ENCODE measurements at regions not wholly inside any gene's neighbourhood (a gene's known extent, or its start where the extent isn't known, plus 50 kb on each side); places are given as distances from the start of the nearest gene placed in this dataset.

DNA sequence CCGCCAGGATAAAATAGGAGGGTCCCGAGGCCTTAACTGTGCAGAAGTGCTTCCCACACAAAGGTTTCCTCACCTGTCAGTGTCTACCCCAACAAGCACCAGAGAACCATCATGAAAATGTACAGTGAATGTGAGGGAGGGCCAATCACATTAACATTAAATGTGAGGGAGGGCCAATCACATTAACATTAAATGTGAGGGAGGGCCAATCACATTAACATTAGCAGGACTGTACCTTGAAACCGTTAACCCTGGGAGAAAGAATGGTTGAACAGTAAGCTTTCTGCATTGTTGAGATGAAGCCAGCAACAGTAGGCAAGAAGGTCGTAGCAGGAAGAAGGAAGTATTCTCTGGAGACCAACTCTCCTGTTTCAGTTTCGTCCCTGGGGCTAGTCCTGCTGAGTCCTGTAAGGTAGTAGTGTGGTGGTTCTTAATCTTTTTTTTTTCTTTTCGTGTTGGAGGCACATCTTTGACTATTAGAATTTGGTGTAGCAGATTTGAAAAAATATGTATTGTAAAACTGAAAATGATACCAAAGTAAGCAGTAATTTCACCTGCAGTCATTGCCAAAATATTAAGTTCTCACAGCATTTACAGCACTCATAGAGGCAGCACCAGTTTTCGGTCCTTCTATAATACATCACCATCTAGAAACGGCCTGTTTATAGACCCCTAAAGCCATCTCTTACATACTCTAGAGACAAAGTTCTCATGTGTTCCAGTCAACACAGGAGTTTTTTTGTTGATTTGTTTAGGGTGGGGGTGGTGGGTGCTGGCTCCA lies 98.6 kb upstream of the PPP2R5A start:
- WGBS (ENCODE audit: insufficient coverage, low coverage, low lambda C conversion rate, missing lambda C conversion rate): 68% methylated on average over 8 of the region's 8 CpGs

DNA sequence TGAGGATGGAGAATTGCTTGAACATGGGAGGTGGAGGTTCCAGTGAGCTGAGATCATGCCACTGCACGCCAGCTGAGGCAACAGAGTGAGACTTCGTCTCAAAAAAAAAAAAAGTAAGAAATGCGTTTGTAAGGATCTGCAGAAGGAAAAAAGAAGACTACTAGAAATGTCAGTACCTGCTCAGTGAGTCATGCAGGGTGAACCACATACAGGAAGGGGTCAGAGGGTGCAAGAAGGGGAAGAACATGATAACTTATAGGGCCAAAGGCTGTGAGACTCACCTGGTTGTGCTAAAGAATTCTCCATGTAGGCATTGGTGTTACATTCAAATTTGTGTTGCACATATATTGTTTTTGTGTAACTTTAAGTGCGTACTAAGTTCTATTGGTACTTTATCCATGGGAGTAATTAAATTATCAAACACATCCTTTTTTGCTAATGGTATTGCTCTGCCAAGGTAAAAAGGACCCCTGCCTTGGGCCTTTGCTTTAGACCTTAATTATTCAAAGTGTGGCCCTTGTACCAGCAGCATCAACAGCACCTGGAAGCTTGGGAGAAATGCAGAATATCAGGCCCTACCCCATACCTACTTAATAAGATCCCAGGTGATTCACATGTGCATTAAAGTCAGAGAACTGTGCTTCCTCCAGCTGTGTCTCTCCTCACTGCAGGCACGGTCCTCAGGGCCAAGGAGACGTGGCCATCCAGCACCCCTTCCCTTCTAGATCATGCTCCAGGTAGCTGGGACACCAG lies 96.4 kb upstream of the PPP2R5A start:
- no peak for DNase-seq
- TF ChIP-seq CTCF (IDR thresholded peaks at IDR 0.05) (no peak), POLR2A (IDR thresholded peaks at IDR 0.05) (no peak)
- intact Hi-C loops (cut with DNase I): no loop called here

More for the DNA sequence above, 98.6 kb upstream of the PPP2R5A start:
- ATAC-seq (peak; percentile 43 to 71 (median 64)), DNase-seq (no peak)
- H3K4me1 ChIP-seq: no peaks in the 10 kb centered on the region
- TF ChIP-seq CTCF (IDR thresholded peaks at IDR 0.05) (no peak), POLR2A (IDR thresholded peaks at IDR 0.05) (no peak)
- H3K36me3 ChIP-seq: no peaks in the 10 kb centered on the region
- H3K4me3 ChIP-seq: no peak overlapping the region
- no peaks in the 10 kb centered on the region for H3K9me3 ChIP-seq
- no peaks in the 10 kb centered on the region for H3K27me3 ChIP-seq
- H3K27ac ChIP-seq: no peak overlapping the region
- intact Hi-C loops (cut with DNase I): no loop called here

GRCh38 chr1:212189352-212189738 lies 95.9 kb upstream of the PPP2R5A start:
- H3K27me3 ChIP-seq: no peaks in the 10 kb centered on the region
- no peak overlapping the region for H3K27ac ChIP-seq
- TF ChIP-seq POLR2A (IDR thresholded peaks at IDR 0.05) (no peak), CTCF (IDR thresholded peaks at IDR 0.05) (no peak)
- no peak for DNase-seq
- WGBS (ENCODE audit: insufficient coverage, low coverage, low lambda C conversion rate, missing lambda C conversion rate): 86% methylated on average over 1 of the region's 3 CpGs
- intact Hi-C loops (cut with DNase I): no loop called here
- ATAC-seq: peak; percentile 17 to 58 (median 50)
- no peaks in the 10 kb centered on the region for H3K4me1 ChIP-seq
- no peaks in the 10 kb centered on the region for H3K9me3 ChIP-seq
- no peaks in the 10 kb centered on the region for H3K36me3 ChIP-seq
- H3K4me3 ChIP-seq: no peak overlapping the region

More for the DNA sequence above, 96.4 kb upstream of the PPP2R5A start:
- Histone ChIP-seq H3K4me1 (no peaks in the 10 kb centered on the region), H3K4me3 (no peak overlapping the region), H3K27ac (no peak overlapping the region), H3K27me3 (no peaks in the 10 kb centered on the region), H3K9me3 (no peaks in the 10 kb centered on the region), H3K36me3 (no peaks in the 10 kb centered on the region)
- no peak for ATAC-seq
- WGBS (ENCODE audit: insufficient coverage, low coverage, low lambda C conversion rate, missing lambda C conversion rate): 84% methylated on average over 4 of the region's 6 CpGs

GRCh38 chr1:212190169-212190568 lies 95.0 kb upstream of the PPP2R5A start:
- intact Hi-C loops (cut with DNase I): no loop called here
- H3K4me1 ChIP-seq: no peaks in the 10 kb centered on the region
- TF ChIP-seq CTCF (IDR thresholded peaks at IDR 0.05) (no peak), POLR2A (IDR thresholded peaks at IDR 0.05) (no peak)
- H3K4me3 ChIP-seq: no peak overlapping the region
- no peaks in the 10 kb centered on the region for H3K36me3 ChIP-seq
- H3K27ac ChIP-seq: no peak overlapping the region
- no peaks in the 10 kb centered on the region for H3K27me3 ChIP-seq
- no peak for DNase-seq
- 100% methylated on average over 2 of the region's 17 CpGs for WGBS (ENCODE audit: insufficient coverage, low coverage, low lambda C conversion rate, missing lambda C conversion rate)
- no peak for ATAC-seq
- H3K9me3 ChIP-seq: no peaks in the 10 kb centered on the region
